HCT116 (cell line): ENCODE measurements at regions not wholly inside any gene's neighbourhood (a gene's known extent, or its start where the extent isn't known, plus 50 kb on each side); places are given as distances from the start of the nearest gene placed in this dataset.
"Not testable (repeated sequence)": the region's sequence is repeated elsewhere in the genome, so short reads cannot be mapped to it uniquely, and the experiment has no call there.

Experiments used
- ATAC-seq: fragments of 200-7000 bp; cut with Tn5 transposase; 2 replicates; pipeline ENCODE4 v1.9.1; 2020; ENCODE audit warnings: mild to moderate bottlenecking, moderate library complexity
- BruUV-seq: library from RNA; stranded (reverse); fragments of 400-500 nt; replicated peaks from 2 replicates; lab custom pipeline; 2021; lab: Mats Ljungman, UMichigan
- CTCF ChIA-PET: fragments of 300-600 bp; sonication (Branson Sonifier 250); formaldehyde crosslinking; loops from one replicate; lab custom pipeline; 2021; ENCODE audit warnings: antibody characterized with exemption; lab: Charles Lee
- POLR2A ChIA-PET: fragments of 300-600, 350-600 bp; sonication (Branson Sonifier 250); formaldehyde crosslinking; loops from one replicate; lab custom pipeline; 2021; ENCODE audit warnings: antibody characterized with exemption; lab: Charles Lee
- RAD21 ChIA-PET, 2 experiments: fragments of 300-600 bp; sonication (Branson Sonifier 250); formaldehyde crosslinking; loops; one replicate each; lab custom pipeline; 2023; ENCODE audit warnings: low total read pairs in 2 of 2; ENCODE audit not compliant: uncharacterized antibody in 2 of 2, unreplicated experiment in 2 of 2, low non-redundant PET in 1 of 2; lab: Charles Lee
- DNase-seq: peaks from one replicate; pipeline ENCODE4 v3.0.0-alpha.2; 2010; ENCODE audit warnings: low read depth, low spot score
- H2AFZ ChIP-seq: fragments of 200-600 bp; shearing (Covaris generic), sonication (generic); 2 replicates; pipeline ENCODE4 v1.6.1; 2017; ENCODE audit warnings: low read depth, mixed run types, mixed read lengths, antibody characterized with exemption, low read length; ENCODE audit not compliant: poor library complexity, severe bottlenecking
- H3K27ac ChIP-seq: 2 replicates; pipeline ENCODE4 v1.5.1; 2012; ENCODE audit warnings: low read depth, low read length
- H3K27me3 ChIP-seq: fragments of 200-600 bp; sonication (generic); 2 replicates; pipeline ENCODE4 v1.6.1; 2016; ENCODE audit warnings: mixed run types, low read length, mixed read lengths; ENCODE audit not compliant: insufficient read depth
- H3K36me3 ChIP-seq, 2 experiments: fragments of 200-500 bp in 1 of 2; fragments of 200-600 bp in 1 of 2; sonication (Bioruptor generic) in 1 of 2; sonication (generic) in 1 of 2; 2 replicates each; pipeline versions ENCODE4 v1.5.1 to v1.6.1; 2014 to 2016; ENCODE audit warnings: low read length in 2 of 2, inconsistent platforms in 1 of 2, mixed read lengths in 1 of 2, mixed run types in 1 of 2; ENCODE audit not compliant: insufficient read depth in 2 of 2, control insufficient read depth in 1 of 2
- H3K4me1 ChIP-seq, 2 experiments: fragments of 200-600 bp in 1 of 2; sonication (generic) in 1 of 2; 2 replicates each; pipeline versions ENCODE4 v1.5.1 to v1.6.1; 2012 to 2017; ENCODE audit warnings: low read length in 2 of 2, inconsistent platforms in 1 of 2, mild to moderate bottlenecking in 1 of 2, mixed read lengths in 1 of 2, mixed run types in 1 of 2, moderate library complexity in 1 of 2; ENCODE audit not compliant: insufficient read depth in 2 of 2, control insufficient read depth in 1 of 2
- H3K4me2 ChIP-seq: fragments of 200-600 bp; sonication (generic); 2 replicates; pipeline ENCODE4 v1.6.1; 2017; ENCODE audit warnings: mixed run types, low read length, mixed read lengths
- H3K4me3 ChIP-seq, 2 experiments: fragments of 200-600 bp in 1 of 2; sonication (generic) in 1 of 2; replicated peaks in 1 of 2; 2 replicates each; pipeline ENCODE4 v1.5.1; 2011 to 2016; ENCODE audit warnings: low read length in 2 of 2, control low read depth in 1 of 2, low read depth in 1 of 2, mild to moderate bottlenecking in 1 of 2, mixed read lengths in 1 of 2, mixed run types in 1 of 2
- H3K79me2 ChIP-seq: fragments of 200-600 bp; sonication (generic); 2 replicates; pipeline ENCODE4 v1.6.1; 2017; ENCODE audit warnings: mild to moderate bottlenecking, mixed run types, low read length, moderate library complexity, mixed read lengths; ENCODE audit not compliant: insufficient read depth
- H3K9ac ChIP-seq: fragments of 200-600 bp; sonication (generic); 2 replicates; pipeline ENCODE4 v1.6.1; 2016; ENCODE audit warnings: low read length, mixed read lengths
- H3K9me2 ChIP-seq: fragments of 200-600 bp; sonication (generic), shearing (Covaris generic); 2 replicates; pipeline ENCODE4 v1.6.1; 2017; ENCODE audit warnings: mixed run types, mild to moderate bottlenecking, moderate library complexity; ENCODE audit not compliant: insufficient read depth
- H3K9me3 ChIP-seq, 2 experiments: fragments of 200-500 bp in 1 of 2; fragments of 200-600 bp in 1 of 2; sonication (Bioruptor generic) in 1 of 2; sonication (generic) in 1 of 2; 2 replicates each; pipeline ENCODE4 v1.6.1; 2014 to 2017; ENCODE audit warnings: low read length in 2 of 2, mixed read lengths in 2 of 2, inconsistent platforms in 1 of 2, low read depth in 1 of 2, mild to moderate bottlenecking in 1 of 2, mixed run types in 1 of 2, moderate library complexity in 1 of 2; ENCODE audit not compliant: control insufficient read depth in 1 of 2, insufficient read depth in 1 of 2
- H4K20me1 ChIP-seq: fragments of 200-600 bp; sonication (generic), shearing (Covaris generic); 2 replicates; pipeline ENCODE4 v1.6.1; 2017; ENCODE audit warnings: mixed run types, mild to moderate bottlenecking, moderate library complexity; ENCODE audit not compliant: insufficient read depth
- ATF3 ChIP-seq: IDR thresholded peaks from 2 replicates; pipeline ENCODE4 v1.6.1; 2012
- CEBPB ChIP-seq: IDR thresholded peaks from 2 replicates; pipeline ENCODE4 v1.6.1; 2012; ENCODE audit warnings: low read depth
- CTCF ChIP-seq, 3 experiments: fragments of 200-600 bp in 1 of 3; sonication (generic) in 1 of 3; IDR thresholded peaks in 2 of 3; conservative IDR thresholded peaks in 1 of 3; 2 replicates each; pipeline ENCODE4 v1.5.1; 2012 to 2017; ENCODE audit warnings: low read depth in 2 of 3, low read length in 2 of 3, antibody characterized with exemption in 1 of 3, borderline replicate concordance in 1 of 3, control low read depth in 1 of 3, mild to moderate bottlenecking in 1 of 3, mixed read lengths in 1 of 3, mixed run types in 1 of 3, moderate library complexity in 1 of 3; ENCODE audit not compliant: insufficient read depth in 1 of 3
- EGR1 ChIP-seq: IDR thresholded peaks from 2 replicates; pipeline ENCODE4 v1.6.1; 2012; ENCODE audit warnings: low read depth
- POLR2AphosphoS5 ChIP-seq: IDR thresholded peaks from 2 replicates; pipeline ENCODE4 v1.6.1; 2011; ENCODE audit warnings: mild to moderate bottlenecking, low read depth, low read length, moderate library complexity
- RAD21 ChIP-seq: IDR thresholded peaks from 2 replicates; pipeline ENCODE4 v1.6.1; 2012; ENCODE audit warnings: low read depth, mild to moderate bottlenecking
- SIN3A ChIP-seq: IDR thresholded peaks from 2 replicates; pipeline ENCODE4 v1.6.1; 2012; ENCODE audit warnings: low read depth
- SP1 ChIP-seq: IDR thresholded peaks from 2 replicates; pipeline ENCODE4 v1.6.1; 2012; ENCODE audit warnings: low read depth
- ZFX ChIP-seq: fragments of 450-650 bp; IDR thresholded peaks from 2 replicates; pipeline ENCODE4 v1.6.1; 2017
- ZNF274 ChIP-seq: fragments of 200-500 bp; sonication (Bioruptor generic); IDR thresholded peaks from 2 replicates; pipeline ENCODE4 v1.6.1; 2014; ENCODE audit warnings: mild to moderate bottlenecking, low read depth, low read length, inconsistent platforms
- intact Hi-C: fragments of 100-400 bp; cut with micrococcal nuclease; formaldehyde crosslinking; loops from 2 replicates; pipeline ENCODE4 v1.10.0; 2022

- H3K4me1 ChIP-seq, H3K79me2 ChIP-seq, H3K4me3 ChIP-seq, H3K9me3 ChIP-seq, H3K27me3 ChIP-seq, H3K4me2 ChIP-seq, H3K9ac ChIP-seq, intact Hi-C loops, H4K20me1 ChIP-seq, H3K36me3 ChIP-seq, CTCF ChIA-PET, POLR2A ChIA-PET, H3K27ac ChIP-seq, ATAC-seq, H2AFZ ChIP-seq, H3K9me2 ChIP-seq, RAD21 ChIA-PET, BruUV-seq, DNase-seq: not testable (repeated sequence)
Measured at GRCh38 chr6:86872810-86873209, 64.5 kb upstream of the HTR1E start.

GRCh38 chr6:86871681-86872080 lies 65.6 kb upstream of the HTR1E start:
- Histone ChIP-seq H3K9me3 (no peaks in the 10 kb centered on the region), H3K79me2 (no peaks in the 10 kb centered on the region), H3K27me3 (no peaks in the 10 kb centered on the region), H3K9ac (no peak overlapping the region), H3K36me3 (no peaks in the 10 kb centered on the region), H3K4me1 (no peaks in the 10 kb centered on the region), H3K9me2 (no peaks in the 10 kb centered on the region), H3K27ac (no peak overlapping the region), H3K4me3 (no peak overlapping the region), H3K4me2 (no peak overlapping the region), H4K20me1 (no peaks in the 10 kb centered on the region), H2AFZ (no peak overlapping the region)
- TF ChIP-seq SP1 (no peak), ZFX (no peak), EGR1 (no peak)
- ChIA-PET POLR2A (no interaction called here), CTCF (no interaction called here), RAD21 (no interaction called here)
- no TSS peak for BruUV-seq
- ATAC-seq, result no peak
- DNase-seq, result no peak
- intact Hi-C loops, result no loop called here

GRCh38 chr6:86869500-86869899 lies 67.8 kb upstream of the HTR1E start:
- no peak for ATAC-seq
- Histone ChIP-seq H3K9me3 (no peaks in the 10 kb centered on the region), H3K79me2 (no peaks in the 10 kb centered on the region), H3K4me3 (no peak overlapping the region), H3K27ac (no peak overlapping the region), H3K27me3 (no peaks in the 10 kb centered on the region), H3K4me2 (no peak overlapping the region), H3K9ac (no peak overlapping the region), H3K4me1 (no peaks in the 10 kb centered on the region), H3K9me2 (no peaks in the 10 kb centered on the region), H2AFZ (no peak overlapping the region), H4K20me1 (no peaks in the 10 kb centered on the region), H3K36me3 (no peaks in the 10 kb centered on the region)
- TF ChIP-seq CTCF (IDR thresholded peaks at IDR 0.05 in 2 of 3, conservative IDR thresholded peaks at IDR 0.05 in 1 of 3; ENCODE audit: borderline replicate concordance in 1 of 3, insufficient read depth in 1 of 3, low read depth in 2 of 3, low read length in 2 of 3), result no peak
- TF ChIP-seq RAD21, result no peak
- no peak for TF ChIP-seq POLR2AphosphoS5
- TF ChIP-seq CEBPB, result no peak
- no peak for TF ChIP-seq ATF3
- no peak for TF ChIP-seq SIN3A
- TF ChIP-seq ZNF274, result no peak
- ChIA-PET POLR2A (no interaction called here), CTCF (no interaction called here), RAD21 (no interaction called here)
- BruUV-seq, result no TSS peak
- no peak for DNase-seq
- intact Hi-C loops, result no loop called here
